SJCRH30 (cell line): ENCODE measurements at regions not wholly inside any gene's neighbourhood (a gene's known extent, or its start where the extent isn't known, plus 50 kb on each side); places are given as distances from the start of the nearest gene placed in this dataset.

Experiments used
- DNase-seq, 2 experiments: peaks; one replicate each; pipeline ENCODE4 v3.0.0-alpha.2; 2015 to 2020
- H3K27ac ChIP-seq: fragments of 250-450 bp; sonication (Bioruptor Pico); 2 replicates; pipeline ENCODE4 v1.5.1; 2020; ENCODE audit warnings: mild to moderate bottlenecking, moderate library complexity
- H3K27me3 ChIP-seq: fragments of 250-450 bp; sonication (Bioruptor Pico); 2 replicates; pipeline ENCODE4 v1.5.1; 2020; ENCODE audit warnings: mild to moderate bottlenecking, moderate library complexity
- H3K36me3 ChIP-seq: fragments of 250-450 bp; sonication (Bioruptor Pico); 2 replicates; pipeline ENCODE4 v1.5.1; 2020; ENCODE audit warnings: mild to moderate bottlenecking, moderate library complexity
- H3K4me1 ChIP-seq: fragments of 250-450 bp; sonication (Bioruptor Pico); 2 replicates; pipeline ENCODE4 v1.5.1; 2020; ENCODE audit warnings: mild to moderate bottlenecking, moderate library complexity
- H3K4me3 ChIP-seq: fragments of 250-450 bp; sonication (Bioruptor Pico); 2 replicates; pipeline ENCODE4 v1.5.1; 2020; ENCODE audit warnings: mild to moderate bottlenecking, moderate library complexity
- H3K9me3 ChIP-seq: fragments of 250-450 bp; sonication (Bioruptor Pico); replicated peaks from 2 replicates; pipeline ENCODE4 v1.5.1; 2020; ENCODE audit warnings: mild to moderate bottlenecking, moderate library complexity

- H3K4me1 ChIP-seq, result no peaks in the 10 kb centered on the region
- no peak overlapping the region for H3K4me3 ChIP-seq
- no peaks in the 10 kb centered on the region for H3K36me3 ChIP-seq
- H3K27me3 ChIP-seq, result no peaks in the 10 kb centered on the region
- no peak for DNase-seq
- H3K27ac ChIP-seq, result no peak overlapping the region
- H3K9me3 ChIP-seq, result no peaks in the 10 kb centered on the region
These were observed 449.1 kb downstream of the BCOR start for GRCh38 chrX:39648548-39649254.

GRCh38 chrX:39650768-39651347 is 446.9 kb downstream of the BCOR start:
- no peak for DNase-seq

GRCh38 chrX:39652336-39652735 is 445.4 kb downstream of the BCOR start:
- no peak overlapping the region for H3K4me3 ChIP-seq
- no peak overlapping the region for H3K27ac ChIP-seq
- no peaks in the 10 kb centered on the region for H3K9me3 ChIP-seq
- no peaks in the 10 kb centered on the region for H3K27me3 ChIP-seq
- no peaks in the 10 kb centered on the region for H3K4me1 ChIP-seq
- DNase-seq, result peak in 1 of 2 experiments; percentile 19
- no peaks in the 10 kb centered on the region for H3K36me3 ChIP-seq

More at GRCh38 chrX:39650768-39651347, 446.9 kb downstream of the BCOR start:
- H3K27ac ChIP-seq, result no peak overlapping the region
- H3K9me3 ChIP-seq, result no peaks in the 10 kb centered on the region
- H3K27me3 ChIP-seq, result no peaks in the 10 kb centered on the region
- no peaks in the 10 kb centered on the region for H3K4me1 ChIP-seq
- no peak overlapping the region for H3K4me3 ChIP-seq
- no peaks in the 10 kb centered on the region for H3K36me3 ChIP-seq

- H3K9me3 ChIP-seq, result no peaks in the 10 kb centered on the region
- no peak overlapping the region for H3K4me3 ChIP-seq
- no peak overlapping the region for H3K27ac ChIP-seq
- DNase-seq, result no peak
- H3K27me3 ChIP-seq, result no peaks in the 10 kb centered on the region
- no peaks in the 10 kb centered on the region for H3K4me1 ChIP-seq
- H3K36me3 ChIP-seq, result no peaks in the 10 kb centered on the region
These were observed 444.1 kb downstream of the BCOR start for GRCh38 chrX:39653691-39654090.

GRCh38 chrX:39654183-39654925 is 443.4 kb downstream of the BCOR start:
- no peak for DNase-seq
- Histone ChIP-seq H3K4me3 (no peak overlapping the region), H3K27ac (no peak overlapping the region), H3K27me3 (no peaks in the 10 kb centered on the region), H3K36me3 (no peaks in the 10 kb centered on the region), H3K4me1 (no peaks in the 10 kb centered on the region), H3K9me3 (no peaks in the 10 kb centered on the region)

GRCh38 chrX:39654952-39655351 is 442.8 kb downstream of the BCOR start:
- DNase-seq, result no peak

GRCh38 chrX:39661116-39661907 is 436.4 kb downstream of the BCOR start:
- H3K27ac ChIP-seq, result no peak overlapping the region
- H3K27me3 ChIP-seq, result no peaks in the 10 kb centered on the region
- no peaks in the 10 kb centered on the region for H3K36me3 ChIP-seq
- no peaks in the 10 kb centered on the region for H3K9me3 ChIP-seq
- H3K4me3 ChIP-seq, result no peak overlapping the region
- H3K4me1 ChIP-seq, result no peaks in the 10 kb centered on the region
- DNase-seq, result no peak

More at GRCh38 chrX:39654952-39655351, 442.8 kb downstream of the BCOR start:
- no peaks in the 10 kb centered on the region for H3K4me1 ChIP-seq
- no peak overlapping the region for H3K27ac ChIP-seq
- no peaks in the 10 kb centered on the region for H3K9me3 ChIP-seq
- no peaks in the 10 kb centered on the region for H3K36me3 ChIP-seq
- no peaks in the 10 kb centered on the region for H3K27me3 ChIP-seq
- no peak overlapping the region for H3K4me3 ChIP-seq

GRCh38 chrX:39665830-39666518 is 431.8 kb downstream of the BCOR start:
- no peak overlapping the region for H3K27ac ChIP-seq
- peaks cover 19% of the 10 kb centered on the region for H3K4me1 ChIP-seq
- DNase-seq, result no peak
- no peak overlapping the region for H3K4me3 ChIP-seq
- no peaks in the 10 kb centered on the region for H3K36me3 ChIP-seq
- no peaks in the 10 kb centered on the region for H3K27me3 ChIP-seq
- H3K9me3 ChIP-seq, result no peaks in the 10 kb centered on the region

GRCh38 chrX:39667191-39667590 is 430.6 kb downstream of the BCOR start:
- H3K27ac ChIP-seq, result peak overlapping the region; percentile 39; the same call in 1 of the 2 replicates
- no peak overlapping the region for H3K4me3 ChIP-seq
- no peak for DNase-seq
- H3K9me3 ChIP-seq, result no peaks in the 10 kb centered on the region
- H3K27me3 ChIP-seq, result no peaks in the 10 kb centered on the region
- H3K36me3 ChIP-seq, result no peaks in the 10 kb centered on the region
- peaks cover 19% of the 10 kb centered on the region for H3K4me1 ChIP-seq

GRCh38 chrX:39667736-39668482 is 429.8 kb downstream of the BCOR start:
- no peaks in the 10 kb centered on the region for H3K36me3 ChIP-seq
- H3K27me3 ChIP-seq, result no peaks in the 10 kb centered on the region
- H3K4me3 ChIP-seq, result no peak overlapping the region
- no peaks in the 10 kb centered on the region for H3K9me3 ChIP-seq
- peak overlapping the region; percentile 39 for H3K27ac ChIP-seq
- peaks cover 19% of the 10 kb centered on the region for H3K4me1 ChIP-seq
- DNase-seq, result peak; percentile 45 to 68

- Histone ChIP-seq H3K27ac (no peak overlapping the region), H3K4me1 (peaks cover 19% of the 10 kb centered on the region), H3K27me3 (no peaks in the 10 kb centered on the region), H3K4me3 (no peak overlapping the region), H3K36me3 (no peaks in the 10 kb centered on the region), H3K9me3 (no peaks in the 10 kb centered on the region)
- DNase-seq, result no peak
These were observed 428.1 kb downstream of the BCOR start for GRCh38 chrX:39669668-39670067.

- no peak overlapping the region for H3K27ac ChIP-seq
- H3K36me3 ChIP-seq, result no peaks in the 10 kb centered on the region
- DNase-seq, result no peak
- H3K4me1 ChIP-seq, result peaks cover 19% of the 10 kb centered on the region
- no peaks in the 10 kb centered on the region for H3K27me3 ChIP-seq
- no peaks in the 10 kb centered on the region for H3K9me3 ChIP-seq
- no peak overlapping the region for H3K4me3 ChIP-seq
These were observed 427.5 kb downstream of the BCOR start for GRCh38 chrX:39670281-39670680.

- no peak overlapping the region for H3K27ac ChIP-seq
- H3K36me3 ChIP-seq, result no peaks in the 10 kb centered on the region
- no peaks in the 10 kb centered on the region for H3K9me3 ChIP-seq
- no peaks in the 10 kb centered on the region for H3K27me3 ChIP-seq
- H3K4me3 ChIP-seq, result no peak overlapping the region
- peaks cover 14% of the 10 kb centered on the region for H3K4me1 ChIP-seq
- DNase-seq, result no peak
These were observed 425.4 kb downstream of the BCOR start for GRCh38 chrX:39672405-39672804.
